HG03196 (cell line): ENCODE measurements at regions not wholly inside any gene's neighbourhood (a gene's known extent, or its start where the extent isn't known, plus 50 kb on each side); places are given as distances from the start of the nearest gene placed in this dataset.

Experiments used
- ATAC-seq: cut with Tn5 transposase; IDR thresholded peaks from one replicate; pipeline ENCODE4 v1.9.1; 2021; ENCODE audit not compliant: unreplicated experiment

- no peak for ATAC-seq
Measured at GRCh38 chr2:71746946-71747501, 293.7 kb downstream of the DYSF start.

GRCh38 chr2:71744781-71745180 lies 291.4 kb downstream of the DYSF start:
- no peak for ATAC-seq

- no peak for ATAC-seq
Measured at GRCh38 chr2:71743995-71744675, 290.8 kb downstream of the DYSF start.

GRCh38 chr2:71742953-71743601 lies 289.7 kb downstream of the DYSF start:
- no peak for ATAC-seq

- no peak for ATAC-seq
Measured at GRCh38 chr2:71736986-71737385, 283.6 kb downstream of the DYSF start.

- no peak for ATAC-seq
Measured at GRCh38 chr2:71736091-71736861, 282.9 kb downstream of the DYSF start.
